ENCODE measurements at regions not wholly inside any gene's neighbourhood (a gene's known extent, or its start where the extent isn't known, plus 50 kb on each side); places are given as distances from the start of the nearest gene placed in this dataset.

GRCh38 chr5:86760661-86761060, 142.9 kb downstream of the COX7C start:
- Histone ChIP-seq H3K9me3 (replicated peaks in 1 of 2; ENCODE audit: control insufficient read depth in 1 of 2, insufficient read depth in 1 of 2, low read length in 2 of 2) (peaks cover 0 to 4% of the 10 kb centered on the region in 2 donors), H4K20me1 (ENCODE audit: insufficient read depth, low read length) (no peaks in the 10 kb centered on the region), H3K4me1 (ENCODE audit: control insufficient read depth in 1 of 2, insufficient read depth in 2 of 2, low read length in 2 of 2) (no peaks in the 10 kb centered on the region), H3K36me3 (replicated peaks in 1 of 2; ENCODE audit: control insufficient read depth in 1 of 2, insufficient read depth in 2 of 2, low read length in 2 of 2) (no peaks in the 10 kb centered on the region), H3K79me2 (ENCODE audit: insufficient read depth, low read length) (no peaks in the 10 kb centered on the region), H3K4me3 (replicated peaks in 1 of 3; ENCODE audit: low read depth in 2 of 3, low read length in 3 of 3) (no peak overlapping the region), H3K27me3 (ENCODE audit: control insufficient read depth in 2 of 2, insufficient read depth in 2 of 2, low read length in 2 of 2) (no peaks in the 10 kb centered on the region), H3K9ac (ENCODE audit: insufficient read depth, low read length, poor library complexity, severe bottlenecking) (no peak overlapping the region), H3K4me2 (replicated peaks; ENCODE audit: extremely low read depth, low read length, poor library complexity, severe bottlenecking) (no peak overlapping the region), H3K27ac (ENCODE audit: low read depth in 1 of 2, low read length in 2 of 2) (no peak overlapping the region), H2AFZ (ENCODE audit: insufficient read depth, low read depth, low read length, poor library complexity, severe bottlenecking) (no peak overlapping the region)
- WGBS (ENCODE audit: insufficient coverage): 60% methylated on average over 2 of the region's 2 CpGs
- H3K4me1 Mint-ChIP-seq: no peaks in the 10 kb centered on the region
- no peaks in the 10 kb centered on the region for H3K27me3 Mint-ChIP-seq (ENCODE audit: low read depth in 3 of 3)
- no peak overlapping the region for H3K4me3 Mint-ChIP-seq
- intact Hi-C loops (cut with micrococcal nuclease): no loop called here
- DNase-seq: no peak
- TF ChIP-seq CTCF (IDR thresholded peaks at IDR 0.05): no peak
- peaks cover 0 to 4% (median 0%) of the 10 kb centered on the region in 7 donors for H3K9me3 Mint-ChIP-seq
- H3K36me3 Mint-ChIP-seq: no peaks in the 10 kb centered on the region
- H3K27ac Mint-ChIP-seq: no peak overlapping the region

- H3K4me1 ChIP-seq (ENCODE audit: control insufficient read depth in 1 of 2, insufficient read depth in 2 of 2, low read length in 2 of 2): no peaks in the 10 kb centered on the region
- intact Hi-C loops (cut with micrococcal nuclease): no loop called here
- H3K4me1 Mint-ChIP-seq: no peaks in the 10 kb centered on the region
These were observed 146.2 kb downstream of the COX7C start for GRCh38 chr5:86763929-86764328.

More at GRCh38 chr5:86763929-86764328, 146.2 kb downstream of the COX7C start:
- no peaks in the 10 kb centered on the region for H3K27me3 ChIP-seq (ENCODE audit: control insufficient read depth in 2 of 2, insufficient read depth in 2 of 2, low read length in 2 of 2)
- H3K4me2 ChIP-seq (replicated peaks; ENCODE audit: extremely low read depth, low read length, poor library complexity, severe bottlenecking): no peak overlapping the region
- no peaks in the 10 kb centered on the region for H3K27me3 Mint-ChIP-seq (ENCODE audit: low read depth in 3 of 3)
- no peak overlapping the region for H3K4me3 ChIP-seq (replicated peaks in 1 of 3; ENCODE audit: low read depth in 2 of 3, low read length in 3 of 3)
- H3K79me2 ChIP-seq (ENCODE audit: insufficient read depth, low read length): no peaks in the 10 kb centered on the region
- no peaks in the 10 kb centered on the region for H3K36me3 ChIP-seq (replicated peaks in 1 of 2; ENCODE audit: control insufficient read depth in 1 of 2, insufficient read depth in 2 of 2, low read length in 2 of 2)
- peaks cover 0 to 3% (median 0%) of the 10 kb centered on the region in 7 donors for H3K9me3 Mint-ChIP-seq
- TF ChIP-seq CTCF (IDR thresholded peaks at IDR 0.05): no peak
- WGBS (ENCODE audit: insufficient coverage): no CpG with 5 or more reads among the region's 1 CpG
- H3K9ac ChIP-seq (ENCODE audit: insufficient read depth, low read length, poor library complexity, severe bottlenecking): no peak overlapping the region
- H3K27ac ChIP-seq (ENCODE audit: low read depth in 1 of 2, low read length in 2 of 2): no peak overlapping the region
- no peaks in the 10 kb centered on the region for H3K36me3 Mint-ChIP-seq
- no peak for DNase-seq
- H3K9me3 ChIP-seq (replicated peaks in 1 of 2; ENCODE audit: control insufficient read depth in 1 of 2, insufficient read depth in 1 of 2, low read length in 2 of 2): peaks cover 0 to 7% of the 10 kb centered on the region in 2 donors
- no peak overlapping the region for H2AFZ ChIP-seq (ENCODE audit: insufficient read depth, low read depth, low read length, poor library complexity, severe bottlenecking)
- H3K4me3 Mint-ChIP-seq: no peak overlapping the region
- no peaks in the 10 kb centered on the region for H4K20me1 ChIP-seq (ENCODE audit: insufficient read depth, low read length)
- H3K27ac Mint-ChIP-seq: no peak overlapping the region

All from CD14-positive monocyte (primary cell).